ENCODE measurements at regions not wholly inside any gene's neighbourhood (a gene's known extent, or its start where the extent isn't known, plus 50 kb on each side); places are given as distances from the start of the nearest gene placed in this dataset.

DNA sequence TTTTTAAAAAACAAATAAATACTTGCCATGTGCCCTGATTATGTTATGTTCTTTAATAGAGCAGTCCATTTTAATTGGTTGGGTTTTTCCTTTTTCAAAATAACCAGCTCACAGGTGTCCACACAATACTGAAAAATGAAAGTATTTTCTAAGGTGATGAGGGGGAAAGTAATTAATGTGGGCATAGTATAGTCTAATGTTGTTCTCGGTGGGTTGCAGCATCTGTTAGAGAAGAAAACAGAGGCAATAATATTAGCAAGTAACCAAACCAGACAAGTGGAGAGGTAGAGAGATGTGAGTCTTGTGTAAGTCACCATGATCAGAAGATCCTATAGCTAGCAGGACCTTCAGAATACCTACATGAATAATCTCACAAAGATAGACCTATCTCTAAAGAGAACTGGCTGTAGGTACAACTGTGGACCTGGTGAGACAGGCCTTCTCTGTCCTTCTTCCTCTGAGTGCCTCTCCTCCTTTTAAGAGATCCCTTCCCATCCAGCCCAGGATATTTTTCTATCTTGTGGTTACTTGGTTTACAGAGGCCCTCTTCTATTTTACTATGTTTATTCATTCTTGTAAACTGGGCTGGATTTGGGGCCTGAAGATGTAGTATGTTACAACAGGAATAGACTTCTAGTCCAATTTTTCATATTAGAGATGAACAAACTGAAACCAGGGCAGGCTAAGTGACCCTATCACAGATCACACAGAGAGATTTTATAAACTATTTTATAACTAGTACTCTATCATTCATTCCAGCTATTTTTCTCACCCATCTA is 67.1 kb upstream of the MSTN start:
- H3K36me3 ChIP-seq (replicated peaks in 1 of 2; ENCODE audit: insufficient read depth in 1 of 2, low read depth in 2 of 2) = no peaks in the 10 kb centered on the region
- TF ChIP-seq, protein P1, sequence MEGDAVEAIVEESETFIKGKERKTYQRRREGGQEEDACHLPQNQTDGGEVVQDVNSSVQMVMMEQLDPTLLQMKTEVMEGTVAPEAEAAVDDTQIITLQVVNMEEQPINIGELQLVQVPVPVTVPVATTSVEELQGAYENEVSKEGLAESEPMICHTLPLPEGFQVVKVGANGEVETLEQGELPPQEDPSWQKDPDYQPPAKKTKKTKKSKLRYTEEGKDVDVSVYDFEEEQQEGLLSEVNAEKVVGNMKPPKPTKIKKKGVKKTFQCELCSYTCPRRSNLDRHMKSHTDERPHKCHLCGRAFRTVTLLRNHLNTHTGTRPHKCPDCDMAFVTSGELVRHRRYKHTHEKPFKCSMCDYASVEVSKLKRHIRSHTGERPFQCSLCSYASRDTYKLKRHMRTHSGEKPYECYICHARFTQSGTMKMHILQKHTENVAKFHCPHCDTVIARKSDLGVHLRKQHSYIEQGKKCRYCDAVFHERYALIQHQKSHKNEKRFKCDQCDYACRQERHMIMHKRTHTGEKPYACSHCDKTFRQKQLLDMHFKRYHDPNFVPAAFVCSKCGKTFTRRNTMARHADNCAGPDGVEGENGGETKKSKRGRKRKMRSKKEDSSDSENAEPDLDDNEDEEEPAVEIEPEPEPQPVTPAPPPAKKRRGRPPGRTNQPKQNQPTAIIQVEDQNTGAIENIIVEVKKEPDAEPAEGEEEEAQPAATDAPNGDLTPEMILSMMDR (IDR thresholded peaks at IDR 0.05) = no peak
- no peak for TF ChIP-seq POLR2A (IDR thresholded peaks at IDR 0.05)
- intact Hi-C loops (cut with DNase I) = no loop called here
- WGBS, 2 donors = 75 to 93% methylated on average over 1 of the region's 1 CpG
- H3K27me3 ChIP-seq = no peaks in the 10 kb centered on the region
- H3K4me1 ChIP-seq = no peaks in the 10 kb centered on the region
- H3K9me3 ChIP-seq = no peaks in the 10 kb centered on the region
- H3K27ac ChIP-seq = no peak overlapping the region
- DNase-seq = no peak
- ATAC-seq = no peak
- no peak overlapping the region for H3K4me3 ChIP-seq

DNA sequence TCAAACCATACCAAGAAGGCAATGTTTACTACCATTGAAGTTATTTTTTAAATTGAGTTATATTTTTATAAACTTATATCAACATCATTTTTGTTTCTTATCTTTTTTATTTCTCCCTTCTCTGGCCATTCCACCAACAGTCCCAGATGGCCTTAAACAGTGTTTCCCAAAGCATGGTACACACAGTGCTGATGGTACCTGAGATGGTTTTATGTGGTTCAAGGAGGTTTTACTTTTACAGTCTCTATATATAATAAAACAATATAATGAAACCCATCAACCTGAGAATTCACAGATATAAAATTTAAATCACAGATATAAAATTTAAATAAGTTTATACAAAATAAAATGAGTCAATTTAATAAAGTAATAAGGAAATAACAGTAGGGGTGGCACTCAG is 65.1 kb upstream of the MSTN start:
- intact Hi-C loops (cut with DNase I) = no loop called here
- ATAC-seq (no peak), DNase-seq (no peak)
- Histone ChIP-seq H3K27ac (no peak overlapping the region), H3K27me3 (no peaks in the 10 kb centered on the region), H3K9me3 (no peaks in the 10 kb centered on the region), H3K36me3 (replicated peaks in 1 of 2; ENCODE audit: insufficient read depth in 1 of 2, low read depth in 2 of 2) (no peaks in the 10 kb centered on the region), H3K4me1 (no peaks in the 10 kb centered on the region), H3K4me3 (no peak overlapping the region)
- TF ChIP-seq, protein P1 (IDR thresholded peaks at IDR 0.05) = no peak
- TF ChIP-seq POLR2A (IDR thresholded peaks at IDR 0.05) = no peak

DNA sequence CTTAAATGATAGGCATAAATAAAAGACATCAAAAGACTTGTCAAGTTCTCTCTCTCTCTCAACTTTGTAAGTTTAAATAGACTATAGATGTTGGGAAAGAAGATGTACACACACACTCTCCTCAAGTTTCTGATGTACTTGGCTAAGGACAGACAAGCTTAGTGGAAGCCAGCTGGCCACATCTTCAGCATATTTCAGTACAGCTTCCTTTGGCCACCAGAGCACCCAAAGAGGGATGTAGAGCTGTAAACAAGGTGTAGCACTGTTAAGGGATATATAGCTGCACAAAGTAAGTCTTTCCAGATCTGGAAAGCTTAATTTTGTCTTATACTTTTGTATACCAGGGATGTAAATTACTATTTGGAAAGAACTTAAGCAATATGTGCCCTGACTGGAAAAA is 64.3 kb upstream of the MSTN start:
- H3K4me1 ChIP-seq = no peaks in the 10 kb centered on the region
- H3K36me3 ChIP-seq (replicated peaks in 1 of 2; ENCODE audit: insufficient read depth in 1 of 2, low read depth in 2 of 2) = no peaks in the 10 kb centered on the region
- H3K27ac ChIP-seq = no peak overlapping the region
- intact Hi-C loops (cut with DNase I) = no loop called here
- no peak overlapping the region for H3K4me3 ChIP-seq
- H3K27me3 ChIP-seq = no peaks in the 10 kb centered on the region
- DNase-seq (no peak), ATAC-seq (no peak)
- no peak for TF ChIP-seq POLR2A (IDR thresholded peaks at IDR 0.05)
- TF ChIP-seq, protein P1 (IDR thresholded peaks at IDR 0.05) = no peak
- no peaks in the 10 kb centered on the region for H3K9me3 ChIP-seq

DNA sequence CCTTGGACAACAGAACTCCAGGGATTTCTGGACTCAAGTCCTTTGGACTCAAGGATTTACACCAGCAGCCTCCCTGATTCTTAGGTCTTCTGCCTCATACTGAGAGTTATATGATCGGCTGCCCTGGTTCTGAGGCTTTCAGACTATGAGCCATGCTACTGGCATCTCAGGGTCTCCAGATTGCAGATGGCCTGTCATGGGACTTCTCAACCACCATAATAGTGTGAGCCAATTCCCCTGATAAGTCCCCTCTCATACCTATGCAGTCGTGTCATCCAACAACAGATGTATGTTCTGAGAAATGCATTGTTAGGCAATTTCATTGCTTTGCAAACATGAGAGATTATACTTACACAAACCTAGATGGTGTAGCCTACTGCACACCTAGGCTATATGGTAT is 61.4 kb upstream of the MSTN start:
- 77% methylated on average over 2 of the region's 2 CpGs for WGBS, 2 donors
- Histone ChIP-seq H3K27me3 (no peaks in the 10 kb centered on the region), H3K36me3 (replicated peaks in 1 of 2; ENCODE audit: insufficient read depth in 1 of 2, low read depth in 2 of 2) (no peaks in the 10 kb centered on the region), H3K4me3 (no peak overlapping the region), H3K27ac (no peak overlapping the region), H3K4me1 (no peaks in the 10 kb centered on the region), H3K9me3 (no peaks in the 10 kb centered on the region)
- TF ChIP-seq POLR2A (IDR thresholded peaks at IDR 0.05) = no peak
- TF ChIP-seq, protein P1 (IDR thresholded peaks at IDR 0.05) = no peak
- intact Hi-C loops (cut with DNase I) = no loop called here
- ATAC-seq = no peak
- DNase-seq = no peak

DNA sequence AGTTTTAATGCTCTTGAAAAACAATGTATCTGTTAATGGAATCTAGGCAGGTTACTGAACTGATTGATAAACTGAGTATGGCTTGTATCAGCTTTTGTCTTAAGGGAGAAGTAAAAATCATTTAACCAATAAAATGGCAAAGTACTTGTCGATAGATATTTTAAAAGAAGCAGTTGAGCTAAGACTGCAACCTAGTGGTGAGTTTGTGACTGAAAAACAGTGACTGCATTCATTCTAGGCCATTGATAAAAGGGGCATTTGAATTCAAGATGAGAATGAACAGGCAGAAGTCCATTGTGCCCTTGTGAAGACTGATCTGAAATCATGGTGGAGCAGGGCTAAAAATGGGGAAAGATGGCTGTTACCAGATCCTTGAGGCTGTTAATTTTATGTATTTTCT is 59.4 kb upstream of the MSTN start:
- WGBS, 2 donors = 36 to 51% methylated on average over 1 of the region's 1 CpG
- Histone ChIP-seq H3K4me1 (no peaks in the 10 kb centered on the region), H3K27me3 (no peaks in the 10 kb centered on the region), H3K4me3 (no peak overlapping the region), H3K36me3 (replicated peaks in 1 of 2; ENCODE audit: insufficient read depth in 1 of 2, low read depth in 2 of 2) (no peaks in the 10 kb centered on the region), H3K27ac (no peak overlapping the region), H3K9me3 (no peaks in the 10 kb centered on the region)
- no peak for DNase-seq
- intact Hi-C loops (cut with DNase I) = no loop called here
- ATAC-seq = no peak
- TF ChIP-seq, protein P1 (IDR thresholded peaks at IDR 0.05) = peak in 4 of 7 experiments; percentile 27 to 51 (median 40)
- TF ChIP-seq POLR2A (IDR thresholded peaks at IDR 0.05) = no peak
